Neural progenitor cell (in vitro differentiated cells): ENCODE measurements at regions not wholly inside any gene's neighbourhood (a gene's known extent, or its start where the extent isn't known, plus 50 kb on each side); places are given as distances from the start of the nearest gene placed in this dataset.

Source experiments
- DNase-seq: peaks from one replicate; pipeline ENCODE4 v3.0.0-alpha.2; 2016; ENCODE audit warnings: low spot score
- H2AFZ ChIP-seq: fragments of 200-600 bp; sonication (generic); replicated peaks from 2 replicates; pipeline ENCODE4 v1.6.1; 2016; ENCODE audit warnings: antibody characterized with exemption
- H3F3A ChIP-seq: fragments of 200-600 bp; sonication (generic); 2 replicates; pipeline ENCODE4 v1.6.1; 2016; ENCODE audit warnings: antibody characterized with exemption, low read depth
- H3K27ac ChIP-seq: fragments of 200-600 bp; sonication (generic); 2 replicates; pipeline ENCODE4 v1.5.1; 2016; ENCODE audit warnings: mild to moderate bottlenecking
- H3K27me3 ChIP-seq: fragments of 200-600 bp; sonication (generic); 2 replicates; pipeline ENCODE4 v1.6.1; 2016; ENCODE audit warnings: mild to moderate bottlenecking, moderate library complexity
- H3K36me3 ChIP-seq: fragments of 200-600 bp; sonication (generic); 2 replicates; pipeline ENCODE4 v1.5.1; 2016
- H3K4me1 ChIP-seq: fragments of 200-600 bp; sonication (generic); 2 replicates; pipeline ENCODE4 v1.6.1; 2016; ENCODE audit warnings: mixed run types
- H3K4me2 ChIP-seq: fragments of 200-600 bp; sonication (generic); 2 replicates; pipeline ENCODE4 v1.6.1; 2016
- H3K4me3 ChIP-seq: fragments of 200-600 bp; sonication (generic); 2 replicates; pipeline ENCODE4 v1.5.1; 2016
- H3K79me2 ChIP-seq: fragments of 200-600 bp; sonication (generic); 2 replicates; pipeline ENCODE4 v1.6.1; 2016; ENCODE audit warnings: low read depth
- H3K9ac ChIP-seq: fragments of 200-600 bp; sonication (generic); 2 replicates; pipeline ENCODE4 v1.6.1; 2016
- H3K9me3 ChIP-seq: fragments of 200-600 bp; sonication (generic); 2 replicates; pipeline ENCODE4 v1.5.1; 2016; ENCODE audit warnings: low read depth
- H4K20me1 ChIP-seq: fragments of 200-600 bp; sonication (generic); 2 replicates; pipeline ENCODE4 v1.6.1; 2016; ENCODE audit warnings: low read depth
- H3K27ac Mint-ChIP-seq: 3 replicates; pipeline ENCODE4 v1.8.0; 2021; ENCODE audit warnings: mixed read lengths
- H3K27me3 Mint-ChIP-seq: 2 replicates; pipeline ENCODE4 v1.8.0; 2022; ENCODE audit warnings: low read depth, mild to moderate bottlenecking, inconsistent platforms, moderate library complexity, mixed read lengths; ENCODE audit not compliant: insufficient read depth
- H3K36me3 Mint-ChIP-seq: 3 replicates; pipeline ENCODE4 v1.8.0; 2021; ENCODE audit warnings: mixed read lengths
- H3K4me1 Mint-ChIP-seq: 3 replicates; pipeline ENCODE4 v1.8.0; 2021; ENCODE audit warnings: mixed read lengths
- H3K4me3 Mint-ChIP-seq: 3 replicates; pipeline ENCODE4 v1.8.0; 2021; ENCODE audit warnings: mild to moderate bottlenecking, moderate library complexity, mixed read lengths
- H3K9me3 Mint-ChIP-seq: 3 replicates; pipeline ENCODE4 v1.8.0; 2020; ENCODE audit warnings: mixed read lengths
- EZH2 ChIP-seq: fragments of 200-600 bp; sonication (generic); IDR thresholded peaks from 2 replicates; pipeline ENCODE4 v1.6.1; 2017; ENCODE audit warnings: antibody characterized with exemption, mild to moderate bottlenecking, moderate library complexity
- EZH2phosphoT487 ChIP-seq: fragments of 200-600 bp; sonication (generic); IDR thresholded peaks from 2 replicates; pipeline ENCODE4 v1.6.1; 2017; ENCODE audit warnings: antibody characterized with exemption
- TF ChIP-seq, protein P1 (sequence below): fragments of 200-600 bp; sonication (generic); IDR thresholded peaks from 2 replicates; pipeline ENCODE4 v1.5.1; 2017; ENCODE audit warnings: antibody characterized with exemption, mild to moderate bottlenecking

DNA sequence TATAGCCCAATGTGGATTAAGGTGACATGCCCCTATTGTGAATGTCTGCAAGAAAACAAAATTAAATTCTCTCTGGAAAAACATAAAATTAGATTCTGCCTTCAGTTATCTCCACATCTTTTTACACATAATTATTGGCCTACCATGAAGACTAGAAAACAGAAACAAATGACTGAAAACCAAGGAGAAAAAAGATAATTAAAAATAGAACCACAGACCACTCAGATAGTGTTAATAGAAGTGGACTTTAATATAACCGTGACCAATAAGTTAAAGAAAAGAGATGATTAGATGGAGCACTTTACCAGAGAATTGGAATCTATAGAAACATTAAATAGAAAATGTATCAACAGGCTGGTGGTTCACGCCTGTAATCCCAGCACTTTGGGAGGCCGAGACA, 445.7 kb downstream of the EPM2A start:
- peaks cover 7% of the 10 kb centered on the region for H3K9me3 Mint-ChIP-seq
- no peak overlapping the region for H3K4me3 Mint-ChIP-seq
- H3K4me1 ChIP-seq: no peaks in the 10 kb centered on the region
- no peak overlapping the region for H3K4me3 ChIP-seq
- H3K79me2 ChIP-seq: no peaks in the 10 kb centered on the region
- H2AFZ ChIP-seq: no peak overlapping the region
- TF ChIP-seq EZH2 (no peak), EZH2phosphoT487 (no peak)
- TF ChIP-seq, protein P1, sequence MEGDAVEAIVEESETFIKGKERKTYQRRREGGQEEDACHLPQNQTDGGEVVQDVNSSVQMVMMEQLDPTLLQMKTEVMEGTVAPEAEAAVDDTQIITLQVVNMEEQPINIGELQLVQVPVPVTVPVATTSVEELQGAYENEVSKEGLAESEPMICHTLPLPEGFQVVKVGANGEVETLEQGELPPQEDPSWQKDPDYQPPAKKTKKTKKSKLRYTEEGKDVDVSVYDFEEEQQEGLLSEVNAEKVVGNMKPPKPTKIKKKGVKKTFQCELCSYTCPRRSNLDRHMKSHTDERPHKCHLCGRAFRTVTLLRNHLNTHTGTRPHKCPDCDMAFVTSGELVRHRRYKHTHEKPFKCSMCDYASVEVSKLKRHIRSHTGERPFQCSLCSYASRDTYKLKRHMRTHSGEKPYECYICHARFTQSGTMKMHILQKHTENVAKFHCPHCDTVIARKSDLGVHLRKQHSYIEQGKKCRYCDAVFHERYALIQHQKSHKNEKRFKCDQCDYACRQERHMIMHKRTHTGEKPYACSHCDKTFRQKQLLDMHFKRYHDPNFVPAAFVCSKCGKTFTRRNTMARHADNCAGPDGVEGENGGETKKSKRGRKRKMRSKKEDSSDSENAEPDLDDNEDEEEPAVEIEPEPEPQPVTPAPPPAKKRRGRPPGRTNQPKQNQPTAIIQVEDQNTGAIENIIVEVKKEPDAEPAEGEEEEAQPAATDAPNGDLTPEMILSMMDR: no peak
- H3K36me3 ChIP-seq: no peaks in the 10 kb centered on the region
- no peaks in the 10 kb centered on the region for H3K27me3 ChIP-seq
- H3K4me2 ChIP-seq: no peak overlapping the region
- no peak for DNase-seq
- H3K27me3 Mint-ChIP-seq: no peaks in the 10 kb centered on the region
- no peak overlapping the region for H3K27ac Mint-ChIP-seq
- H3K36me3 Mint-ChIP-seq: no peaks in the 10 kb centered on the region
- H3K27ac ChIP-seq: no peak overlapping the region
- H3K9me3 ChIP-seq: peaks cover 3% of the 10 kb centered on the region
- H3F3A ChIP-seq: no peaks in the 10 kb centered on the region
- H3K4me1 Mint-ChIP-seq: no peaks in the 10 kb centered on the region
- no peaks in the 10 kb centered on the region for H4K20me1 ChIP-seq
- H3K9ac ChIP-seq: no peak overlapping the region

DNA sequence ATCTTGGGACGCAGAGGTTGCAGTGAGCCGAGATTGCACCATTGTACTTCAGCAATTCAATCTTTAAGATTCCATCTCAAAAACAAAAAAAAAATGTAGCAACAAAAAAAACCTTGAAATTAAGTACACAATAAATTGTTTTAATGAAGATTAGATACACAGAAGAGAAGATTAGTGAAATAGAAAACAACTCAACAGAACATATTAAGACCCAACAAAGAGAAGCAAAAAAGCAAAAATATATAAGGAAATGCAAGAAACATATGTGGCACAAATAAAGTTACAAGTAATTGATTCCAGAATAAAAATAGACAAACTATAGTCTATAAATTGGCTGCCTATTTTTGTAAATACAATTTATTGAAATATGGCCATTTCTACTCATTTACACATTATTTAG, 445.2 kb downstream of the EPM2A start:
- H3F3A ChIP-seq: no peaks in the 10 kb centered on the region
- H3K9ac ChIP-seq: no peak overlapping the region
- H3K27ac ChIP-seq: no peak overlapping the region
- no peaks in the 10 kb centered on the region for H4K20me1 ChIP-seq
- no peaks in the 10 kb centered on the region for H3K27me3 ChIP-seq
- Mint-ChIP-seq H3K4me1 (no peaks in the 10 kb centered on the region), H3K9me3 (peaks cover 7% of the 10 kb centered on the region), H3K27ac (no peak overlapping the region), H3K27me3 (no peaks in the 10 kb centered on the region), H3K4me3 (no peak overlapping the region), H3K36me3 (no peaks in the 10 kb centered on the region)
- H2AFZ ChIP-seq: no peak overlapping the region
- H3K79me2 ChIP-seq: no peaks in the 10 kb centered on the region
- no peak overlapping the region for H3K4me3 ChIP-seq
- H3K4me2 ChIP-seq: no peak overlapping the region
- no peak for DNase-seq
- H3K4me1 ChIP-seq: no peaks in the 10 kb centered on the region
- peaks cover 3% of the 10 kb centered on the region for H3K9me3 ChIP-seq
- no peaks in the 10 kb centered on the region for H3K36me3 ChIP-seq
- TF ChIP-seq, protein P1: no peak
- TF ChIP-seq EZH2: no peak
- TF ChIP-seq EZH2phosphoT487: no peak

DNA sequence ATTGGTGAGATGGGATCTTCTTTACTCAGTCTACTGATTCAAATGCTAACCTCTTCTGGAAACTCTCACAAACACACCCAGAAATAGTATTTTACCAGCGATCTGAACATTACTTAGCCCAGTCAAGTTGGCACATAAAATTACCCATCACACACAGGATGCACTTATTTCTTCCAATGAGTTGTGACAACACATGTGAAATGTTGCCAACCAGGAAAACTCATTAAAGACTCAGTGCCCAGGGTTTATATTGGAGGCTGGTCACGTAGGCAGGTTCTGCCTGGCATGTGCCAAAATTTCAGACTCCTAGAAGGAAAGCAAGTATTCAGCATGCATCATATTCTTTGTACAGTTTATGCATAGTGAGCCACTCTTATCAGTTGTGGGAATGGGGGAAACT, 443.3 kb downstream of the EPM2A start:
- peaks cover 3% of the 10 kb centered on the region for H3K9me3 ChIP-seq
- no peaks in the 10 kb centered on the region for H3K36me3 ChIP-seq
- H3K4me3 ChIP-seq: no peak overlapping the region
- Mint-ChIP-seq H3K27ac (no peak overlapping the region), H3K9me3 (peaks cover 7% of the 10 kb centered on the region), H3K4me3 (no peak overlapping the region), H3K27me3 (no peaks in the 10 kb centered on the region), H3K4me1 (no peaks in the 10 kb centered on the region), H3K36me3 (no peaks in the 10 kb centered on the region)
- no peak overlapping the region for H3K4me2 ChIP-seq
- H3K27ac ChIP-seq: no peak overlapping the region
- no peak for DNase-seq
- H3F3A ChIP-seq: no peaks in the 10 kb centered on the region
- H3K27me3 ChIP-seq: no peaks in the 10 kb centered on the region
- H4K20me1 ChIP-seq: no peaks in the 10 kb centered on the region
- H2AFZ ChIP-seq: no peak overlapping the region
- no peaks in the 10 kb centered on the region for H3K79me2 ChIP-seq
- TF ChIP-seq EZH2 (no peak), EZH2phosphoT487 (no peak)
- TF ChIP-seq, protein P1: no peak
- H3K9ac ChIP-seq: no peak overlapping the region
- no peaks in the 10 kb centered on the region for H3K4me1 ChIP-seq

DNA sequence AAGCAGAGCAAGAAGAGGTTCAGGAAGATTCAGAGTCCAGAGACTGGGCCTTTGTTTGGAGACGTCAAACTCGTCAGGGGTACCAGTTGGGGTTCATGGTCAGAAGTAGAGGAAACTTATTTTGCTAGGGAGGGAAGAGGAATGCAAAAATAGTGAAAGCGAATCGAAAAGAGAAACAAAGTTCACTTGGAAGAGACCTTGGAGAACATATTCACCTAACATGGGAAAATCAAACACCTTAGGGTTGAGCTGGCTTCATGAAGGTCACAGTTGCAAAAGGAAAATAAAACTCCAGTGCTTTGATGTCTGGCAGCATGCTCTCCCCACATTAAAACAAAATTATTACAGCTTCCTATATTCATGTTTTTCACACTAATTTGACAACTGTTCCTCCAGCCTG, 440.4 kb downstream of the EPM2A start:
- H3K27ac Mint-ChIP-seq: no peak overlapping the region
- Histone ChIP-seq H2AFZ (no peak overlapping the region), H3K4me1 (no peaks in the 10 kb centered on the region), H3K27ac (no peak overlapping the region), H3K4me3 (no peak overlapping the region), H3K79me2 (no peaks in the 10 kb centered on the region), H3F3A (no peaks in the 10 kb centered on the region), H3K27me3 (no peaks in the 10 kb centered on the region), H4K20me1 (no peaks in the 10 kb centered on the region), H3K4me2 (no peak overlapping the region), H3K9me3 (peaks cover 3% of the 10 kb centered on the region), H3K9ac (no peak overlapping the region), H3K36me3 (no peaks in the 10 kb centered on the region)
- TF ChIP-seq EZH2phosphoT487 (no peak), EZH2 (no peak)
- TF ChIP-seq, protein P1: no peak
- no peak for DNase-seq
- H3K4me1 Mint-ChIP-seq: no peaks in the 10 kb centered on the region
- no peaks in the 10 kb centered on the region for H3K36me3 Mint-ChIP-seq
- no peak overlapping the region for H3K4me3 Mint-ChIP-seq
- no peaks in the 10 kb centered on the region for H3K9me3 Mint-ChIP-seq
- no peaks in the 10 kb centered on the region for H3K27me3 Mint-ChIP-seq
